Myocyte (in vitro differentiated cells): ENCODE measurements at regions not wholly inside any gene's neighbourhood (a gene's known extent, or its start where the extent isn't known, plus 50 kb on each side); places are given as distances from the start of the nearest gene placed in this dataset.
"Not testable (repeated sequence)": the region's sequence is repeated elsewhere in the genome, so short reads cannot be mapped to it uniquely, and the experiment has no call there.

Source experiments
- DNase-seq: peaks from one replicate; pipeline ENCODE4 v3.0.0-alpha.2; 2012; ENCODE audit warnings: low read depth

- not testable (repeated sequence) for DNase-seq
Observed at GRCh38 chr4:97325751-97326150, 817.5 kb downstream of the STPG2 start.

- no peak for DNase-seq
Observed at GRCh38 chr4:97330917-97331316, 812.4 kb downstream of the STPG2 start.

- no peak for DNase-seq
Observed at GRCh38 chr4:97334348-97334747, 808.9 kb downstream of the STPG2 start.

- DNase-seq, result no peak
Observed at GRCh38 chr4:97349468-97350186, 793.6 kb downstream of the STPG2 start.

- no peak for DNase-seq
Observed at GRCh38 chr4:97353876-97354275, 789.4 kb downstream of the STPG2 start.

GRCh38 chr4:97359826-97360225 is 783.5 kb downstream of the STPG2 start:
- no peak for DNase-seq

- no peak for DNase-seq
Observed at GRCh38 chr4:97360733-97361132, 782.5 kb downstream of the STPG2 start.

GRCh38 chr4:97367878-97368277 is 775.4 kb downstream of the STPG2 start:
- peak; percentile 41 for DNase-seq

GRCh38 chr4:97370568-97370967 is 772.7 kb downstream of the STPG2 start:
- DNase-seq, result no peak

- DNase-seq, result no peak
Observed at GRCh38 chr4:97374526-97374925, 768.8 kb downstream of the STPG2 start.

- no peak for DNase-seq
Observed at GRCh38 chr4:97386969-97387368, 756.3 kb downstream of the STPG2 start.

- DNase-seq, result no peak
Observed at GRCh38 chr4:97394653-97395052, 748.6 kb downstream of the STPG2 start.

GRCh38 chr4:97396097-97396496 is 747.2 kb downstream of the STPG2 start:
- DNase-seq, result no peak

GRCh38 chr4:97396605-97397004 is 746.7 kb downstream of the STPG2 start:
- no peak for DNase-seq

GRCh38 chr4:97404876-97405523 is 738.3 kb downstream of the STPG2 start:
- no peak for DNase-seq

GRCh38 chr4:97411356-97411755 is 731.9 kb downstream of the STPG2 start:
- DNase-seq, result no peak

- DNase-seq, result no peak
Observed at GRCh38 chr4:97412331-97412730, 730.9 kb downstream of the STPG2 start.

- no peak for DNase-seq
Observed at GRCh38 chr4:97414161-97414560, 729.1 kb downstream of the STPG2 start.

GRCh38 chr4:97432551-97432950 is 710.7 kb downstream of the STPG2 start:
- DNase-seq, result no peak

- not testable (repeated sequence) for DNase-seq
Observed at GRCh38 chr4:97437998-97438705, 705.1 kb downstream of the STPG2 start.

- DNase-seq, result no peak
Observed at GRCh38 chr4:97453186-97453585, 690.1 kb downstream of the STPG2 start.

- DNase-seq, result no peak
Observed at GRCh38 chr4:97457253-97457652, 686.0 kb downstream of the STPG2 start.
